Dedifferentiated amniotic fluid mesenchymal stem cell (primary cell): ENCODE measurements at regions not wholly inside any gene's neighbourhood (a gene's known extent, or its start where the extent isn't known, plus 50 kb on each side); places are given as distances from the start of the nearest gene placed in this dataset.
A peak's percentile ranks its signal among the peaks of the same experiment; 100 is the strongest.

Source experiments
- DNase-seq: peaks from one replicate; pipeline ENCODE4 v3.0.0-alpha.2; 2016; ENCODE audit errors: extremely low spot score

DNA sequence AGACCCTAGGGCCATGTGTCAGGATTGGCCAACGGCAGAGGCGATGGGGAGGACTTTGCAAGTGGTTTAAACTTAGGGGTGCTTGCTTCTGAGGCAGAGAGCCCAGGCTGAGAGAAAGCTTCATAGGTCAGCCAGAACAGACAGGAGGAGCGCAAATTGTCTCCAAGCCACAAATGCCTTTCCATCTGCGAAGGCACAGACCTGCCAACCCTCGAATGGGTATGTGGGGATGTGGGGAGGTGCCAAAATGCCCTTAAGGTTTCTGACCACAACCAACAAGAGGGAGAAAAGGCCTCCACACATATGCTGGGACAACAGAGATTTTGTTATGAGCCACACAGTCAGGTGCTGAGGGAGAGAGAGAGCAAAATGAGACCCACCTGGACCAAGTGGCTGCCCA, 283.6 kb downstream of the CYP26B1 start:
- no peak for DNase-seq

DNA sequence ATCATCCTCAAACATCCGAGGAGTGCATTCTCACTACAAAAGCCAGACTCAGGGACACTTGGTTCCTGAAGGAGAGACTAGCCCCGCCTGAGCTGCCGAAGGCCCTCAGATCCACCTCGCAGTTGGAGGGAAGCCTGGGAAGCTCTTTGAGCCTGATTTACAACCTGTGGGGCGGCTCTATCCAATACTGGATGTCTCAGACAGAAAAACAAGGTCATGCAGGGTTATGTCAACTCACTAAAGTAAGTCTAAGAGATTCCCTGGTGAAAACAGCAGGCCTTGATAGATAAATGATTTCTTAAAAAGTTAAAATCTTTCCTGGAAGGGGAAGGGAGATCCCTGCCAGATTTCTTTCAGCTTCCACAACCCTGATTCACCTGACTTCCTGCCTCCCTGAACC, 284.3 kb downstream of the CYP26B1 start:
- DNase-seq: no peak

DNA sequence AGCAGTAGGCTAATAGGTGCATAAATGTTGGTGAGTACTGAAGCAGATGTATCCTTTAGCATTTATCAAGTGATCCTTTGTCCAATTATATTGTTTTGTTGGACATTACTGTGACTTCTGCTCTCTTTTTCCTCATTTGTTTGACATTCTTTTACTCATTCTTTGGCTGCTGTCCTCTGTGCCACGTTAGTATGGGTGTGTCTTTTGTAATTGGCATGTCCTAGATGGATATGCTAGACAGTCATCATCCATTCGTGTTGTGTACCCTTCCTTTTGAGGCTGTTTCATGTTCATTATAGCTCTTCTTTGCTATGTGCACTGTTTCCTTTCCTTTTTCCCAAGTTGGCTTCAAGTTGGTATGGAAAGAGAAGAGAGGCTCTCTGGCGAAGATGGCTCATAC, 284.7 kb downstream of the CYP26B1 start:
- no peak for DNase-seq

DNA sequence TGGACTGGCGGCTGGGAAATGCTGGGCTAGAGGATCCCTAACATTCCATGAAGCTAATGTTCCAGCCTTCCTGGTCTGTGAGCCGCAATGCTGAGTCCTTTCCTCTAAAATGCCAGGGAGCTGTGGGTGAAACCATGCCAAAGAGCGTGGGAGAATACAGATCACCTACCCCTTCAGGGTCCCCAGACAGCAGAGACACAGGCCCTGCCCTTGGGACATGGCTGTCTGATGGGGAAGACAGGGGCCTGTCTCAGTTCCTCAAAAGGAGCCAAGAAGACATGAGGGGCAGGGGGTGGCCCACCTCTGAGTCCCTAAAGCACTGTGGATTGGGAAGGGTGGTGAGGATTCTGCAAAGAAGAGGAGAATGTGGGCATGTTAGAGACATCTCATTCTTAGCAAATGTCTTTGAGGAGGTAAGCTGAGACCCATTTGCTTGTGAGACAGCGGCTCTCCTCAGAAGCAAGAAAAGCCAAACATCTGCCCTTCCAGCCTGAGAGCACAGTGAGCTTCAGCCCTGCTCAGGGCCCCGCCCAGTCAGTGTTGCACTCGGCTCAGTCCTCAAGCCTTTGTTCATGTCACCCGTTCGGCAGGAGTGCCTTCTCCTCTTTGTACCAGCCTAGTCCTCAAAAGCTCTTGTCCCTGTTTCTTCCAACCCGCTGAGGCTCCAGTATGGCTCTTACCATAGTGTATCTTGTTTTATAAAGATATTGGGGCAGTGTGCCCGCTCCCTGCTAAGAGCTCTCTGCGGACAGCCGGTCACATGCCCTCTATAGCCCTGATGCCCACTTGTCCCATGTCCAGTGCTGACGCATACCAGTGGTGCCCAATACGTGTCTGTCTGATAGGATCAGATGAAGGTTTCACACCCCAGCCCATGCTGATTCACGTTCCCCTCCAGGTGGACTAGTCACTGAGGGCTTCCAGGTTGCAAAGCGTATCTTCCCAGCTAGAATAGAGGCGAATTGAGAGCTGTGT, 286.2 kb downstream of the CYP26B1 start:
- DNase-seq: no peak

DNA sequence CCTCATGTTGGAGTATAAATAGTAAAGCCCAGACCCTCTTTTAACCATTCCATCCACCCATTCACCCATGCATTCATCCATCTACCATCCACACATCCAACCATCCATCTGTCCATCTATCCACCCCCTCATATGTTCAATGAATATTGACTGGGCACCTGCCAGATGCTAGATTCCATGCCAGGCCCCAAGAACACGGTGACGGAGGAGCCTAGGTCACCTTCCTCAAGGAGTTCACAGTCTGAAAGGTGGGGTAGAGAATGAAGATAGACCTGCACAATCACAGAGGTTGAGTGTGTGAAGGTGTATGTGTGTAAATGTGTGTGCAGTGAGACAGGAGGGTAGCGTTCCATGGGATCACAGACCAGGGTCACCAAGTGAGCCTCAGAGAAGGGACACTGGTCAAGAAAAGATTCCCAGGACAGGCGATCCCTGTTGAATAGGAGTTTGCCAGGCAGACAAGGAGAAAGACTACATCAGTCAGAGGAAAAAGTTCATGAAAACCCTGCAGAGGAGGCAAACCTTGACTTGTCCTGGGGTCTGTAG, 287.2 kb downstream of the CYP26B1 start:
- no peak for DNase-seq

DNA sequence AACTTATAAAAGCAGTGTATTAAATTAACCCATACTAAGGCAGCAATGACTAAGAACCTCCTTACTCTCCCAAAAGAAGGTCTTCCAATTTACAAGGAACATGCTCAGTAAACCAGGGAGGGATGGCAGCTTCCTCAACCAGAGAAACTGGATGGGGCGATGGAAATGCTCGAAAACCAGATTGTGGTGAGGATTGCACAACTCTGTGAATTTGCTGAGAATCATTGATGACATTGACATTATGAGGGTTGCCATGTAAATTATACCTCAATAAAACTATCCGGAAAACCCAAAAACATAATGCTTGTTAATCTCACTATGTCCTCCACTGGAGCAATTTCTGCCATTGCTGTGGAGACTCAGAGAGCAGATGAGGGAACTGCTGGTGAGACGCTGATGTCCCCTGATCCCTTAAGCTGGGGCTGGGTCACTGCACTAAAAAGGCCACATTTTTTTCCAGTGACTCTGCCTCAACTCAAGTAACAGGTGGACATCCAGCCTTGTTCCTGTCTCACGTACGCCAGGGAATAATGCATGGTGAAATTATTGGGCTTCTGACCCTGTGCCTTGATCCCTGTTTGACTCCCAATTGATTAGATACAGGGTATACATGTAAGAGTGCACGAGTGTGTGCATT, 288.3 kb downstream of the CYP26B1 start:
- DNase-seq: no peak

DNA sequence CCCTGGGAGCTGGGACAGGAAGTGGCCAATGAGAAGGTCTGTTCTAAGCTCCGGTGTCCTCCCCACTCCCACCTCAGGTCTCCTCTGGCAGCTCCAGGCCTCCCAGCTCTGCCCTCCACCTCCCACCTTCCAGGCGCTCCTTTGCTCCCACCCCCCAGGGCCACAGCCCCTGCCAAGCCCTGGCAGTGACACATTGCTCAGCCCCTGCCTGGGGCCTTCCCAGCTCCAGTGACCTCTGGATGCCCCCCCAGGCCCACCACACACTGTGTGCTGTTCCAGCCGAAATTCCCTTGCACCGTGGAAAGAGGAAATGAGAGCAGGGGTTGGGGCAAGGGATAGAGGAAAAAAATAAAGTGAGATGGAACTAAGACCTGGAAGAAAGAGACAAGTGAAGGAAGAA, 289.6 kb downstream of the CYP26B1 start:
- no peak for DNase-seq

DNA sequence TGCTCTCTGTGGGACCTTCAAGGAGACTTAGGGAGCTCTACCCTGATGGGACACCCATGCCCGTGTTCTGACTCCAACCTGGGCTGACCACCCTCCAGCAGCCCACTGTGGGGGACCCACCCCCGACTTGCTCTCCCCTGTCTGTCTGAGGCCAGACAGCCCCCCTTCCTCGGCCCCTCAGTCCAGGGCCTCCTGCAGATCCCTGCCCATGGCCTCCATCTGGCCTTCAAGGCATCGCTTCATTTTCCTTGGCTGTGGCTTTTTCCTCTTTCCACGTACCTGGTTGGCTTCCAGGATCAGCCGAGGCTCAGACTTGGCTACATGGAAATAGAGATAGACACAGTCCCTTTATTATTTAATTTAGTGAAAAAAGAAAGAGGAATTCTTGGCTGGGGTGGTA, 290.0 kb downstream of the CYP26B1 start:
- DNase-seq: no peak

DNA sequence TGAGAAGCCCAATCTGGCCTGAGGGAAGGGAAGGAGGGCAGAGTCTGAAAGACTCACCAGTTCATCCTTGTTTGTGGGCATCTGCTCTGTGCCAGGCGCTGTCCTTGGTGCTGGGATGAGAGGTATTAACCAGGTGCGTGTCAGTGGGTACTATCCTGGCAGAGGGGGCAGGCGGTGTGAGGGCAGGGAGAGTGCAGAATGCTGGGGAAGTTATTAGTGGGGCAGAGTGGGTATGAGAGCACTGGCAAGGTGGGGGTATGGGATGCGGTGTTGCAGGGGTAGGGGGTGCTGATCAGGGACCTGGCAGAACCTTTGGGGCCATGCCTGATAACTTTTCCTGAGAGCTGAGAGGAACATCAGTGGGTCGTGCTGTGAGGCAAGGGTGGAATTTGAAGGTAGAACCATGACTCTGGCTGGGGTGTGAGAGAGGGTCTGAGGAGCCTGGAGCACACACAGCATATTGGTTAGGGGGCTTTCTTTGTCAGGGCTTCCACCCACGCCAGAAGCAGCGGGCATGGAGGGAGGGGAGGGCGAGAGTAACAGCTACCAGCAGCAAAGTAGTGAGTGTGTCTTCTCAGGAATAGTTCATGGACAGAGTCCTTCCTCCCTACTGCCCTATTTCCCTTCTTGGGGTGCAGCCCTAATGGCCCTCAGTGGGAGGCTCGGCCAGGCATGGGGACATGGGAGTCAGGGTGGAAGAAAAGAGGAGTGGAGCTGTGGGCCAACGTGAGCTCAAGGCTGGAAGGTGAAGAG, 290.7 kb downstream of the CYP26B1 start:
- DNase-seq: no peak

DNA sequence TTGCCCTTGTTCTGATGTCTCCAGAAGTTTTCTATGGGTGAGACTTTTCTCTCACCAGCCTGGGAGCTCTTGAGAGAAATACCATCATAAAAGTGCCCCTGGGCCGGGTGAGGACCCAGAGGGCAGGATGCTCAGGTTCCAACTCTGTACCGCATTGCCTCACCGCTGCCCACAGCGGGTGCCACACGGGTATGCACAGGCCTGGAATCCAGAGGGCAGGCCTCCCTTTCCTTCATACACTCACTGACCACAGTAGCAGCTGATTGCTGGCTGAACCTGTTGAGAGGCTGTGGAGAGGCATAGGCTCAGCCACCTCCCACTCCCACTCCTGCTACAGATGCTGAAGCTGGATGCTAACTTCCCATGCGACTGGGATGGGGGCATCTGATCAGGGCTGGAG, 293.8 kb downstream of the CYP26B1 start:
- DNase-seq: no peak

DNA sequence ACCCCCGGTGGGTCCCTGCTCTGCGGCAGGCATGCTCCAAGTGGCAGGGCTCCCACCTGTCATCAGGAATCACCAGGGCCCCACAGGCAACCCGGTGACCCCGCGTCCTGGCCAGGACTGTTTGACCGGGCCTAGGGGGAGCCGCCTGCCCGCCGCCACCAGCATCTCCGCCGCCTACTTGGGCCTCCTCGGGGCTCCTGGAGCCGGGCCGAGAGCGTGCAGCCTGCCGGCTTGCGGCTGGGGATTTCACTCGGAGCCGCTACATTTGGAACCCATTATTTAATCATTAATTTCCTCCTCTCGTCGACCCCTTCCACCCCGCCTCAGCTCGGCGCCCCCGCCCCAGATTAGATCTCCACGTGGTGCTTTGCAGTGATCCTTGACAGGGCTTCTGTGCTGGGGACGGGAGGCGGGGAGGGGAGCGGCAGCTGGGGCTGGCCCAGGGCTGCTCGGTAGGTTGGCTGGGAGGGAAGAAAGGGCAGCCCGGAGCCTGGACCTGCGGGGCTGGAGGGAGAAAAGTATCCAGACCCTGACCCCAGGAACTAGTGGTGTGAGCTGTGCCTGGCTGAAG, 295.4 kb downstream of the CYP26B1 start:
- DNase-seq: no peak

DNA sequence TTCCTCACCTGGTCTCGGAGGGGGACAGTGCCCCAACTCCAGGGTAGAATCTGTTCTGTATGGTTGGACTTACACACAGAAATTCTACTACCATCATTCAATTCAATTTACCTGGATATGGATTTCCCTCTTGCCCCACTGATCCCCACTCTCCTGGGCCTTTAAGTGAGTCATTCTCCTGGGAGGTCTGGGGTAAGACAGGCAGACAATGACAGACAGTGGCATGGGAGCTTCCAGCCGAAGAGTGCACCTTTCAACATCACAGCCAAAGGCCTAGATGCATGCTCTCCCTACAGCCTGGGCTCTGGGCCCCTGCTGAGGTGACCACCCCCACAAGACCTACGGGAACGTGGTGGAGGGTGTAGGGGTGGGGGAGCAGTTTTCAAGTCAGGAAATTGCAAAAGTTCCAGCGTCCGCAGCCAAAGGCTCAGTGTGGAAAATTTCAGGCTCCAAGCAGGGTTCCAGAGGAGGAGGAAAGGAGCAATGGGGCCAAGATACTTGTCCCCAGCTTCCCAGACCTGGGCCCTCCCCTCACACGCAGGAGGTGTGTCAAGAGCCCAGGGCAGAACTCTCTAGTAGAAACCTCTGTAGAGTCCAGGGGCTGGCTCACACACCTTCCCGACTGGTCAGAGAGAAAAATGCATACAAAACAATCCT, 296.4 kb downstream of the CYP26B1 start:
- DNase-seq: no peak

DNA sequence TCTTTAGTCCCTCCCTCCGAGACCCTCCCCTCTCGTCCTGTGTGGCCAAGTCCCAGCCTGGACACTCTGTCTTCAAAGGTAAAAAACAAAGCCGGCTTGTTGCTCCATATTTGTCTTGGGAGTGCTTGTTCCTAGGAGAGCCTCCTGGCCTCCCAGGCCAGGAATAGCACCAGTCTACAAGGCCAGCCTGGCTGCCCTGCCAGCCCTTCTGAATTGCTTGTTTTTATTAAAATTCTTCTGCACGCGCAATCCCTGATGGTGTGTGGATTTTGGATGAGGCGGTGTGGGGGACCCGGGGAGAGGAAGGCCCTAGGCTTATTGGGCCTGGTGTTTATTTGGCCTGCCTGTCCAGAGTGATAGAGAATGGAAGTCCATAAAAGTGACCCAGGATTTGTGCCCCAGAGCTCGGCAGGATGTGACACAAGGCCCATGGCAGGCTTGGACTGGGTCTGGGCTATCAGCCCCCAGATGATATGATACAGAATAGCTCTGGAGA, 297.3 kb downstream of the CYP26B1 start:
- DNase-seq: no peak

DNA sequence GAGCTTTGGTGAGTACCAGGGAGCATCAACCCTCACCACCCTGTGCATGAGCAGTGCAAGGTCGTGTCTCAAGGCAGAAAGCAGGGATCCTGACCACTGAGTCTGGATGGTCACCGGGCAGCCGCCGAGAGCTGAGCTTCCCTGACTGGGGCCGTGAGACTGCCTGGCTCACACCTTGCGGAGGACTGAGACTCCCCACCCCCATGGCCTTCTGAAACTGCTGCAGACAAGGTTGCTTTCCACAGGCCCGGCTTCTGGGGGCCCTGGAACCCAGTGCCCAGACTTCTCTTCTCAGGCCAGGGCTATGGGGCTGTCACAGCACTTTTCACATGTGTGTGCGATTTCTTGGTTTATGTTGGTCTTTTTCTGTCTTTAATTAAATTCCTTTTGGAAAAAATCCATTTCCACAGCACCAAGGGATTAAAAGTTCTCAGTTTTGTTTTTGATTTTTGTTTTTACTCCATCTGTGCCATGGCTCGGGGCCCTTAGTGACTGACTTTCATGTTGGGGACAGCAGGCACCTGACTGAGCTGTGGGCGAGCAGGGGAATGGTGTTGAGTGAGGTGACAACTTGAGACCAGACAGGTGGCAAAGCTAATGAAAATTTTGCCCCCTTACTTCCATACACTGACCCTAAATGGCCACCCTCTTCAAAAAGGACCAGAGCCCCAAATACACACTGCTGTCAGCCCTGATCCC, 297.9 kb downstream of the CYP26B1 start:
- DNase-seq: no peak

DNA sequence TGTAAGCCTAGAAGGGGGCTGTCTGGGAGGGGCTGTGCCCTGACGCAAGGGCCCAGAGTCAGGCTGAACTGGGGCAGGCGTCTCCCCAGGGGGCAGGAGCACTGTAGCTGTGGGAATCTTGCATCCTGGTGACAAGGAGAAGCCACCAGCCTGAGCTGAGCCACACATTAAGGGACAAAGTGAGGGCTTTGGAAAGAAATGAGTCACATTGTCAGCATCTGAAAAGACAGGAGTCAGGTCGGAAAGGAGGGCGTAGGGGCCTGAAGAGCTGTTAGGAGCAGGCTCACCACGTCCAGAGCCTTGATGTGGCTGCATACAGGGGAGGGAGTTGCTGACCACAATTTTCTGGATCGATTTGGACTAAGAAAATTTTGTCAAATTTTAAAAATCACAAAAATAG, 298.6 kb downstream of the CYP26B1 start:
- DNase-seq: no peak

DNA sequence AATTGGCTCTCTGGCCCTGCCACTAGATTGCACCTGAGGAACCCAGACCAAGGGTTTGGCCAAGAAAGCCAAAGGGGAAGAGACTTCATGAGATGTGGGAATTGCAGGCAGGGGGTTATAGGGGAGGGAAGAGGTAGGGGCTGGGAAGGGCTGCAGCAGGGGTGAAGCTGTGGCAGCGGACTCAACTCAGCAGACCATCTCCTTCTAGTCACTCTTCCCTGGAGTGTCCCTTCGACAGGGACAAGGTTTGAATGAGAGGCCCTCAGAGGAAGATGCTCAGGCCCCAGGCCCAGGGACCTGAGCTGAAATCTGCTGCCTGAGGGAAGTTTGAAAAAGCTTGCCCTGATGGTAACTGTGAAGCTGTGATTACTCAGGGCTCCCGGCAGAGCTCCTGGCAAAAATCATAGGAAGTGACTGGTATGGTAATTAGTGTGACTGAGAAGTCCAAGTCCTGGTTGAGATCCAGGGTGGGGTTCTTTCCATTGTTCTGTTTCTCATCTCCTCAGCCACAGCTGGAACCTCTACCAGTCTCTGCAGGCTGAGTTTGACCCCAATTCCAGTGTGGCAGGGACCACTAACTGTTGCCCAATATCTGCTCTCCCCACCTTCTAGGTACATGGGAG, 300.9 kb downstream of the CYP26B1 start:
- peak; percentile 28 for DNase-seq

DNA sequence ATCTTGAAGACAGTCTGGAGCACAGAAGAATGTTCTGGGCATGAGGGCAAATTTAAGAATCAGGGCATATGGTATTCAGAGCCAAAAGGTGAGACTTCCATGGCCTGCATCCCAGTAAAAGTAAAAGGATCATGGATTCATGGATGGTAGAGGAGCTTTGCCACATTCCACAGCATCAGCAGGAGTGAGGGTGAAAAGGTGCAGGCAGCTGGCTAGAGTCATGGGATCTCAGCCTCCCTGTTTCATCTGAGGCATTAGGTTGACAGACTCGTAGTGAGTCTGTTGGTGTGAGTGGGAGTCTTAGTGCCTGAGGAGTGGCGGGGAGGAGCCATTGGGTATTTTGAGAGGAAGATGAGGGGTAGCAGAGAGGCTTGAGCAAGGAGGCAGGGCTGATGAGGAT, 301.6 kb downstream of the CYP26B1 start:
- no peak for DNase-seq

DNA sequence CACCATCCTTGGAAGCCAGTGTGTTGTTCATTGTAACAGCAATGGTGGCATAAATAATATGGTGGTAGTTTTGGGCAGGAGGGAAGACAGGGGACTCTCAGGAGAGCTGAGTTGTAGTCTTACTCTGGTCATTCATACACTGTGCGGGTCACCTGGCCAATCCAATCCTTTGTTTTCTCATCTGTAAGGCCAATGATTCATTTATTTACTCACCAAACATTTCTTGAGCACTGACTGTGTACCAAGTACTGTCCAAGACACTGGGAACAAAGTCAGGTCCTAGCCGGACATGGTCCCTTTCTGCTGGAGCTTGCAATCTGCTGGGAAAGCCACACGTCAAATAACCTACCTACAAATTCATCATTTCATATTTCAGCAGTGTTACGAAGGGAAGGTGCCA, 302.7 kb downstream of the CYP26B1 start:
- no peak for DNase-seq

DNA sequence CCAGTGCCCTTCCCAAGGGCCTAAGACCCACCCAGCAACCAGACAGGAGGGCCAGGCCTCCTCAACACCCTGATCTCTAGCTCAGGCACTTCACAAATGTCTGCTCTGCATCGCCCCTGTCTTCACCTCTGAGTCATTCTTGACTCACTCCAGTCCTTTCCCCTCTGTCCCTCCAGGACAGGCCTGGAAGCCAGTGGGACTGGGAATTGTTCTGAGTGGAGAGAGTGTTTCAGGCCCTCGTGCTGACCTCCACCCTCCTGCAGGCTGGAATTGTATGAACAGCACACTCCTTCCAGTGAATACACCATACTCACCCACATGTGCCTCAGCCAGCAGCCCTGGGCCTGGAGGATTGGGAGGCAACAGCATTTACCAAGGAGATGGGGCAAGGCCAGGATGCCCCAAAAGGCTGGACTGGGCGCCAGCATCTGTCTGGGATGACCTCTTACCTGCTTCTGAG, 304.2 kb downstream of the CYP26B1 start:
- DNase-seq: no peak

DNA sequence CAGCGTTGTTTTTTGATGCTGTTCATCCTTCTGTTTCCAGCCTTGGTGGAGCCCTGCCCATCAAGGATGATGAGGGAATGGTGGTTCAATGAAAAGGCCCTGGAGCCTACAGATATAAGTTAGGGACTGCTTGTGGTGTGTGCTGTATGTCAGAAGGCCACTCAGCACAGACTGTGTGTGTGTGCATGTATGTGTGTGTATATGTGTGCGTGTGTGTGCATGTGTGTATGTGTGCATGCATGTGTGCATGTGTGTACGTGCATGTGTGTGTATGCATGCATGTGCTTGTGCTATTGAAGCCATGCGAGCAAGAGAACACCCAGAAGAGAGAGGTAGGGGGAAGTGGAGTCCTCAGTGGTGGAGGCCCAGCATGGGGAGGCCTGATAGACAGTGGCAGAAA, 304.9 kb downstream of the CYP26B1 start:
- DNase-seq: no peak
